OCI-LY1 (cell line): ENCODE measurements at regions not wholly inside any gene's neighbourhood (a gene's known extent, or its start where the extent isn't known, plus 50 kb on each side); places are given as distances from the start of the nearest gene placed in this dataset.

Experiments
- CTCF ChIP-seq: fragments of 200-600 bp; sonication (generic), shearing (Covaris generic); IDR thresholded peaks from 2 replicates; pipeline ENCODE4 v1.5.1; 2017; ENCODE audit warnings: mild to moderate bottlenecking, antibody characterized with exemption, low read length, moderate library complexity, mixed read lengths
- EZH2 ChIP-seq: fragments of 200-600 bp; sonication (generic), shearing (Covaris generic); IDR thresholded peaks from 2 replicates; pipeline ENCODE4 v1.8.0; 2017; ENCODE audit warnings: borderline replicate concordance, mixed run types, mild to moderate bottlenecking, antibody characterized with exemption, low read length, moderate library complexity, mixed read lengths

GRCh38 chr14:85762526-85762925, 232.6 kb downstream of the FLRT2 start:
- TF ChIP-seq CTCF (no peak), EZH2 (no peak)
